H1 (cell line): ENCODE measurements at regions not wholly inside any gene's neighbourhood (a gene's known extent, or its start where the extent isn't known, plus 50 kb on each side); places are given as distances from the start of the nearest gene placed in this dataset.

Experiments
- CTCF ChIA-PET: fragments of 300-600 bp; sonication (Branson Sonifier 250); formaldehyde crosslinking; loops from one replicate; lab custom pipeline; 2021; ENCODE audit not compliant: partially characterized antibody; lab: Charles Lee
- POLR2A ChIA-PET: fragments of 300-600 bp; sonication (Branson Sonifier 250); formaldehyde crosslinking; loops from one replicate; lab custom pipeline; 2021; ENCODE audit warnings: inconsistent platforms; ENCODE audit not compliant: partially characterized antibody; lab: Charles Lee
- DNase-seq, 2 experiments: peaks; one replicate each; pipeline versions ENCODE4 v3.0.0 to v3.0.0-alpha.2; 2010 to 2022; ENCODE audit warnings: low spot score in 2 of 2, low read depth in 1 of 2, mixed read lengths in 1 of 2
- FAIRE-seq: peaks from 2 replicates; lab custom pipeline; 2011; peaks lifted over from hg19 to GRCh38; lab: Jason Lieb, UNC
- H2AFZ ChIP-seq: 2 replicates; pipeline ENCODE4 v1.8.1; 2012; ENCODE audit warnings: low read length, inconsistent platforms
- H2AK5ac ChIP-seq: 2 replicates; pipeline ENCODE4 v1.6.1; 2013; ENCODE audit warnings: low read depth, low read length
- H2BK120ac ChIP-seq: replicated peaks from 2 replicates; pipeline ENCODE3; 2013; ENCODE audit warnings: low read depth, low read length, inconsistent platforms
- H2BK12ac ChIP-seq: 2 replicates; pipeline ENCODE4 v1.6.1; 2013; ENCODE audit warnings: low read depth, low read length
- H2BK15ac ChIP-seq: 2 replicates; pipeline ENCODE4 v1.6.1; 2013; ENCODE audit warnings: low read length
- H2BK20ac ChIP-seq: 2 replicates; pipeline ENCODE4 v1.6.1; 2013; ENCODE audit warnings: low read length
- H2BK5ac ChIP-seq: 2 replicates; pipeline ENCODE4 v1.6.1; 2013; ENCODE audit warnings: low read depth, low read length
- H3K14ac ChIP-seq: 2 replicates; pipeline ENCODE4 v1.6.1; 2013; ENCODE audit warnings: inconsistent platforms; ENCODE audit not compliant: insufficient read length
- H3K18ac ChIP-seq: 2 replicates; pipeline ENCODE4 v1.6.1; 2013; ENCODE audit warnings: low read length; ENCODE audit errors: extremely low read depth
- H3K23ac ChIP-seq: 2 replicates; pipeline ENCODE4 v1.6.1; 2013; ENCODE audit warnings: inconsistent platforms; ENCODE audit not compliant: insufficient read length
- H3K23me2 ChIP-seq: 2 replicates; pipeline ENCODE4 v1.6.1; 2013; ENCODE audit warnings: low read depth, low read length
- H3K27ac ChIP-seq: 2 replicates; pipeline ENCODE4 v1.6.1; 2011; ENCODE audit warnings: low read depth, low read length, inconsistent platforms
- H3K27me3 ChIP-seq, 4 experiments: replicated peaks in 1 of 4; 1 replicate in 1 of 4; 2 replicates in 3 of 4; pipeline versions ENCODE4 v1.6.1 to v1.8.1; 2011 to 2013; ENCODE audit warnings: low read length in 3 of 4, mild to moderate bottlenecking in 3 of 4, inconsistent platforms in 2 of 4, mixed read lengths in 2 of 4, moderate library complexity in 1 of 4; ENCODE audit not compliant: control insufficient read depth in 3 of 4, insufficient read depth in 3 of 4; ENCODE audit errors: extremely low read depth in 1 of 4
- H3K36me3 ChIP-seq, 4 experiments: 2 replicates each; pipeline versions ENCODE4 v1.6.1 to v1.8.1; 2011 to 2013; ENCODE audit warnings: mild to moderate bottlenecking in 4 of 4, low read length in 3 of 4, moderate library complexity in 2 of 4, control low read depth in 1 of 4, inconsistent platforms in 1 of 4; ENCODE audit not compliant: insufficient read depth in 4 of 4, control insufficient read depth in 2 of 4
- H3K4ac ChIP-seq: replicated peaks from 2 replicates; pipeline ENCODE3; 2013; ENCODE audit warnings: low read length, low read depth, mixed read lengths, inconsistent platforms; ENCODE audit not compliant: insufficient read length
- H3K4me1 ChIP-seq, 4 experiments: replicated peaks in 1 of 4; 1 replicate in 1 of 4; 2 replicates in 3 of 4; pipeline versions ENCODE4 v1.6.1 to v1.8.1; 2011 to 2013; ENCODE audit warnings: low read length in 3 of 4, inconsistent platforms in 2 of 4, mixed read lengths in 1 of 4; ENCODE audit not compliant: insufficient read depth in 4 of 4, control insufficient read depth in 3 of 4
- H3K4me2 ChIP-seq, 2 experiments: 2 replicates each; pipeline versions ENCODE4 v1.6.1 to v1.8.1; 2011 to 2013; ENCODE audit warnings: low read depth in 2 of 2, low read length in 2 of 2, control low read depth in 1 of 2, inconsistent platforms in 1 of 2, mild to moderate bottlenecking in 1 of 2; ENCODE audit not compliant: insufficient read depth in 1 of 2
- H3K4me3 ChIP-seq, 4 experiments: fragments of 200-600, 300-600 bp in 1 of 4; sonication (generic), shearing (Covaris generic), sonication (Bioruptor Twin) in 1 of 4; 2 replicates each; pipeline versions ENCODE4 v1.5.1 to v1.8.1; 2011 to 2016; ENCODE audit warnings: low read length in 4 of 4, low read depth in 3 of 4, control low read depth in 2 of 4, inconsistent platforms in 2 of 4, mild to moderate bottlenecking in 2 of 4, mixed read lengths in 1 of 4, moderate library complexity in 1 of 4; ENCODE audit not compliant: insufficient read depth in 2 of 4; ENCODE audit errors: extremely low read depth in 1 of 4
- H3K56ac ChIP-seq: replicated peaks from 2 replicates; pipeline ENCODE3; 2013; ENCODE audit warnings: low read depth, mild to moderate bottlenecking, mixed read lengths, low read length, inconsistent platforms; ENCODE audit not compliant: insufficient read length
- H3K79me1 ChIP-seq: 2 replicates; pipeline ENCODE4 v1.6.1; 2013; ENCODE audit warnings: low read depth, low read length, control low read depth
- H3K79me2 ChIP-seq, 2 experiments: 2 replicates each; pipeline versions ENCODE4 v1.6.1 to v1.8.1; 2012 to 2013; ENCODE audit warnings: low read length in 2 of 2, mild to moderate bottlenecking in 2 of 2, inconsistent platforms in 1 of 2; ENCODE audit not compliant: insufficient read depth in 2 of 2, control insufficient read depth in 1 of 2
- H3K9ac ChIP-seq, 4 experiments: replicated peaks in 1 of 4; 1 replicate in 1 of 4; 2 replicates in 3 of 4; pipeline versions ENCODE4 v1.6.1 to v1.8.1; 2011 to 2013; ENCODE audit warnings: low read depth in 3 of 4, low read length in 3 of 4, control low read depth in 2 of 4, mild to moderate bottlenecking in 2 of 4, moderate library complexity in 2 of 4, inconsistent platforms in 1 of 4; ENCODE audit errors: extremely low read depth in 1 of 4
- H3K9me3 ChIP-seq, 2 experiments: 2 replicates each; pipeline versions ENCODE4 v1.6.1 to v1.8.1; 2012 to 2013; ENCODE audit warnings: mild to moderate bottlenecking in 2 of 2, moderate library complexity in 2 of 2, control low read depth in 1 of 2, inconsistent platforms in 1 of 2, low read depth in 1 of 2, low read length in 1 of 2, mixed read lengths in 1 of 2; ENCODE audit not compliant: insufficient read depth in 2 of 2
- H4K20me1 ChIP-seq, 2 experiments: replicated peaks in 1 of 2; 2 replicates each; pipeline versions ENCODE3 to v1.8.1; 2011 to 2013; ENCODE audit warnings: inconsistent platforms in 2 of 2, low read length in 2 of 2, mild to moderate bottlenecking in 1 of 2; ENCODE audit not compliant: insufficient read depth in 2 of 2, control insufficient read depth in 1 of 2
- H4K5ac ChIP-seq: 2 replicates; pipeline ENCODE4 v1.6.1; 2013; ENCODE audit warnings: low read length, low read depth, mixed read lengths, inconsistent platforms; ENCODE audit not compliant: insufficient read length
- H4K8ac ChIP-seq: 2 replicates; pipeline ENCODE4 v1.8.0; 2013; ENCODE audit warnings: mild to moderate bottlenecking, moderate library complexity, low read length, inconsistent platforms; ENCODE audit not compliant: insufficient read depth; ENCODE audit errors: extremely low read depth
- H4K91ac ChIP-seq: replicated peaks from 2 replicates; pipeline ENCODE3; 2013; ENCODE audit warnings: low read length, mixed read lengths, inconsistent platforms; ENCODE audit not compliant: insufficient read length
- HDAC6 ChIP-seq: IDR thresholded peaks from one replicate; pipeline ENCODE4 v1.7.1; 2012; ENCODE audit warnings: low read depth, mild to moderate bottlenecking, inconsistent platforms, low read length, moderate library complexity
- RFX5 ChIP-seq: IDR thresholded peaks from 2 replicates; pipeline ENCODE4 v1.6.1; 2011; ENCODE audit warnings: low read depth, low read length, improper control_type of control experiment, borderline replicate concordance
- WGBS, 2 experiments: shearing (Covaris generic) in 1 of 2; methylation state at CpG; one replicate each; pipeline versions ENCODE4 v1.1.6 to v1.1.7; 2013 to 2015; ENCODE audit warnings: low lambda C conversion rate in 2 of 2, mixed read lengths in 2 of 2, inconsistent platforms in 1 of 2, low coverage in 1 of 2, missing lambda C conversion rate in 1 of 2; ENCODE audit not compliant: insufficient replicate concordance in 2 of 2, insufficient coverage in 1 of 2, insufficient read length in 1 of 2; ENCODE audit errors: extremely low coverage in 1 of 2, missing lambda C conversion rate in 1 of 2; 5-methylcytosine and 5-hydroxymethylcytosine counted together

DNA sequence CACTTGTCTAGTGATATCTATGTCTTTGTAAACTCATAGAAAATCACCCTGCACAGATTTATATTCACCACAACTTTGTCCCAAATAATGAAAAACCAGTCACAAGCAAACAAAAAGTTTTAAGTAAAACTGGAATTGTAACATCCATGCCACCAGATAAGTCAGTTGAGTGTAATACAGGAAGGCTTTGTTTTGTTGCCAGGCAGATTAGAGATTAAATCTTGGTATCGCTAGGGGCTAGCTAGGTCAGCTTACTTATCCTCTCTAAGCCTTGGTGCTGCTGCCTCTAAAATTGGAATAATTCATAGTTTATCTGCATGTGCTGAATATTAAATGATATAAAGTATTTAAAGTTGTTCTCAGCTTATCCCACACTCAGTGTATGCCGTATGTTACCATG lies 1062.5 kb downstream of the CDH9 start:
- H4K91ac ChIP-seq = no peak overlapping the region
- H3K4me2 ChIP-seq = no peak overlapping the region
- no peak overlapping the region for H3K14ac ChIP-seq
- no peak overlapping the region for H2BK120ac ChIP-seq
- H3K36me3 ChIP-seq = peaks cover 0 to 3% (median 0%) of the 10 kb centered on the region in 4 experiments; a peak in 1 of 8 replicates
- H3K9ac ChIP-seq = no peak overlapping the region
- H2BK5ac ChIP-seq = no peak overlapping the region
- H3K4me3 ChIP-seq = no peak overlapping the region
- H3K27me3 ChIP-seq = no peaks in the 10 kb centered on the region
- no peaks in the 10 kb centered on the region for H3K79me1 ChIP-seq
- no peak overlapping the region for H3K4ac ChIP-seq
- no peaks in the 10 kb centered on the region; the same call in 1 of the 2 replicates for H3K23me2 ChIP-seq
- H2BK20ac ChIP-seq = no peak overlapping the region
- no peak for DNase-seq
- CTCF ChIA-PET = no interaction called here
- H2BK12ac ChIP-seq = no peak overlapping the region
- POLR2A ChIA-PET = no interaction called here
- no peaks in the 10 kb centered on the region for H3K4me1 ChIP-seq
- H4K8ac ChIP-seq = no peak overlapping the region
- H3K27ac ChIP-seq = no peak overlapping the region
- WGBS, 2 experiments = 89% methylated on average over 2 of the region's 2 CpGs; no CpG with 5 or more reads in 1 of the 2 experiments
- no peaks in the 10 kb centered on the region for H3K79me2 ChIP-seq
- H3K18ac ChIP-seq = no peak overlapping the region
- no peak overlapping the region for H2AK5ac ChIP-seq
- H2AFZ ChIP-seq = no peak overlapping the region
- H4K20me1 ChIP-seq = no peaks in the 10 kb centered on the region
- no peak overlapping the region for H2BK15ac ChIP-seq
- peaks cover 9 to 10% of the 10 kb centered on the region in 2 experiments; a peak in 2 of 4 replicates for H3K9me3 ChIP-seq
- H4K5ac ChIP-seq = no peak overlapping the region
- TF ChIP-seq HDAC6 = no peak
- TF ChIP-seq RFX5 = peak; percentile 48; the same call in 1 of the 2 replicates
- no peak overlapping the region for H3K56ac ChIP-seq
- H3K23ac ChIP-seq = no peak overlapping the region
- FAIRE-seq = no peak
